ENCODE measurements at regions not wholly inside any gene's neighbourhood (a gene's known extent, or its start where the extent isn't known, plus 50 kb on each side); places are given as distances from the start of the nearest gene placed in this dataset.
"Not testable (repeated sequence)": the region's sequence is repeated elsewhere in the genome, so short reads cannot be mapped to it uniquely, and the experiment has no call there.

DNA sequence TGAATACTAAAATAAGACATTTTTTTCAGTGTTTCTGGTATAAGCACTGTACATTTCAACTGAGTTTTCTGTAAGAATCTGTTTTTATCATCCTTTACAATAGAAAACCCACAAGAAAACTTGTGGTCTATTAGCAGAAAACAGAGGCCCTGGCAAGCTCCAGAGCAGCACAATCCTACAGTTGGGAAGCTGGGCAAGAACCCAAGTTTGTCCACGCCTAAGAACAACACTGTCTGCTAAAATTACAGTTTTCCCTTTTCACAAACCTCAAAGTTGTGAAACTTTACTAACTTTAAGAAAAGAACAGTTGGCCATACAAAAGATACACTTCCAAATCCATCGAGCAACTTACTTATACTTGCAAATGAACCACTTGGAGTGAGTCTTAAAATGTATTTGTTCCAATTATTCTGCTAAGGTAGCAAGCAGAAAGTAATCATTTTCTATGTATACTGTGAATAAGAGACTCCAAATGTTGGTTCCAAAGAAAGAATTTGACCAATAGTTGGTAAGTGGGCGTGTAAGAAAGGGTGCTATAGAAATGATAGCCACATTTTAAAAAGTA, 982.0 kb upstream of the ARRDC3 start:
- peak in 3 of 56 donors; percentile 1 to 7 (median 4) for DNase-seq

DNA sequence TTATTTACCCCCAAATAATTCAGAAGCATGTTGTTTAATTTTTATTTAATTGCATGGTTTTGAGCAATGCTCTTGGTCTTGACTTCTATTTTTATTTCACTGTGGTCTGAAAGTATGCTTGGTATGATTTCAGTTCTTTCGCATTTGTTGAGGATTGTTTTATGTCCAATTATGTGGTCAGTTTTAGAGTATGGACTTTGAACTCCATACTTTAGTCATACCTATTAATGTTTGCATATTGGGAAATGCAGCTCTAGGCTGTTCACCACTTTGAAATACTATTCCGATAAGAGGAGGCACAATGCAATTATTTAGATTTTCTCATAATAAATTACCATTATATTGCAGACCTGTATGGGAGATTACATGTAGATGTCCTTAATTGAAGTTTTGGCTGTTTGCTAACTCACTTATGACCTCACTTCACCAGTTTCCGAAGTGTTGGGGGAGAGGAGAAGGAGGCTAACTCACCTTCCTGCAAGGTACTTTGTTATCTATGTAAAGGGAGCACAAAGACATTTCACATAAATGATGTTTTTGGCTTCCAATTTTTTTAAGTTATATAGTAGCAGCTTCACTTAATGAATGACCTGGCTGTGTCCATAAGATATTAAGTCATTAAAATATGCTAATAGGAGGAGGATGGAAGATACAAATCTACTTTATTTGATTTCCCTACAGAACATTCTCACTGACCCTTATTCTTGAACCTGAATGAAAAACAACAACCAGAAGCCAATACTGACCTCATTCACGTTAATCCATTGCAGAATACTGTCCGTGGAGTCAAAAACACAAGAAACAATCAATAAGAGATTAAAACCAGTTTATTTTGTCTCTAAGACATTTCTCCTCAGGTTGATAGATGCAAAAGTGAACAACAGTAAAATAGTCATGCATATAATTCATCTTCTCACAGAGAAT, 970.3 kb upstream of the ARRDC3 start:
- no peak for DNase-seq

DNA sequence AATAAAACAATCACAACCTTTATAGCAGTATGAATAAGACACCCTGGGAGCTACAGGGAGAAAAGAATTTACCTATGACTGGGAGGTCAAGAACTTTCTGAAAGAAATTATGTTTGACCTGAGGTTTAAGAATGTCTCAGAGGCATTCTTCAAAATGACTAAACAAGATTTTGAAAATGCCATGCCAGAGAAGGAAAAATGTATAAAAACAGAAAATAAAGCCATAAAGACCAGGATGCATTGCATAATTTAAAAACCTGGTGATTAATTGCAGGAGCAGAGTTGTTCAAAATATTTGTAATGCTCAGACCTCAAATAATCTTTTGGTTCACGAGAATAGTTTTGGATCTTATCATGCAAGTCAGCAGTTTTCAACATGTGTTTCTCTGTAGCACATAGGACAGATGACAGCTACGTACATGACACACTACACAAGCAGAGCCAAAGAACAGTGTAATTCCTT, 954.7 kb upstream of the ARRDC3 start:
- DNase-seq = no peak

DNA sequence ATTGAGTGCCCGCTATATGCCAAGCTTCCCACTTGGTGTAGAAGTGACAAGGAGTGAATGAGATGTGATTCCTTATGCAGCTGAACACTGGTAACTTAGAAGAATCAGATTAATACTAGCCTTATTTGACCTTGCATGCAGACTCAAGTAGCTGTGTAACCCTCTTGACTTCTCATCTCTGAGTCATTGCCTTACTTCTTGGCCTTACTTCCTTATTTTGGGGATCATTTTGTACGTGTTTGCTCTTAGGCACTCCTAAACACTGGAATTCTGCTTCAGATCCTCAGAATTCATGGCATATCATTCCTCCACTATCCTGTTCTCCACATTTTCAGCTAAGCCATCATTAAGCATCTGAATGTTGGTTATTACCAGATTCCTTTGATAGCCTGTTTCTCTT, 948.9 kb upstream of the ARRDC3 start:
- no peak for DNase-seq

DNA sequence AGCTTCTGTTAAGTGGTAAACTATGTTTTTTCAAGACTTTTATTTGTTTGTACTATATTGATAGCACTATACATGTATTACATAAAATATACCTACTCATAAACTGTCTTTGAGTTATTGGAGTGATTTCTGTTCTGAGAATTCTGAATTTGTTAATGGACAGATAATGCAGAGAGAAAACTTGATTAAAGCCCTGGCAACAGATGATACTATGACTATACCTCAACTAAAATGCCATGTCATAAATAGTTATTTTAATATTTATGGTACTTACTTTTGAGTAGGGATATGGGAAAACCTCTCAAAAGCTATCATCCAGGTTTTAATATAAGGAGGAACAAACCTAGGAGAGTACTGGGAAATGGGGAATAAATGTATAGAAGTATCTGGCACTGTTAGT, 947.2 kb upstream of the ARRDC3 start:
- no peak for DNase-seq

DNA sequence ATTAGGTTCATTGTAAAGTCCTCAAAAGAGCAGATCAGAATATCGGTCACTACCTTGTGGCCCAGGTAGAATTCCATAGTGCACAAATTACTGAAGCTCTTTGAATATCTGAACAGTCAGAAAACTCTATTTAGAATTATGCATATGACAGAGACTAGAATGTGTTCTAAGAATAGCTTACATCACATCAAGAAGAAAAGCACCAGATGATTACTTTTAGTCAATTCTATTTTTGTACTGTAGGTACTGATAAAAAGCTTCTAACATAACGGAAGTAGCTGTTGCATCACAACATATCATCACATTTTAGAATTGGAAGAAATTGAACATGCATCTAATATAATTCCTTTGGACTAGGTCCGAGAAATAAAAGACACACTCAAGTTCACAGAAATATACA, 946.6 kb upstream of the ARRDC3 start:
- DNase-seq = no peak

DNA sequence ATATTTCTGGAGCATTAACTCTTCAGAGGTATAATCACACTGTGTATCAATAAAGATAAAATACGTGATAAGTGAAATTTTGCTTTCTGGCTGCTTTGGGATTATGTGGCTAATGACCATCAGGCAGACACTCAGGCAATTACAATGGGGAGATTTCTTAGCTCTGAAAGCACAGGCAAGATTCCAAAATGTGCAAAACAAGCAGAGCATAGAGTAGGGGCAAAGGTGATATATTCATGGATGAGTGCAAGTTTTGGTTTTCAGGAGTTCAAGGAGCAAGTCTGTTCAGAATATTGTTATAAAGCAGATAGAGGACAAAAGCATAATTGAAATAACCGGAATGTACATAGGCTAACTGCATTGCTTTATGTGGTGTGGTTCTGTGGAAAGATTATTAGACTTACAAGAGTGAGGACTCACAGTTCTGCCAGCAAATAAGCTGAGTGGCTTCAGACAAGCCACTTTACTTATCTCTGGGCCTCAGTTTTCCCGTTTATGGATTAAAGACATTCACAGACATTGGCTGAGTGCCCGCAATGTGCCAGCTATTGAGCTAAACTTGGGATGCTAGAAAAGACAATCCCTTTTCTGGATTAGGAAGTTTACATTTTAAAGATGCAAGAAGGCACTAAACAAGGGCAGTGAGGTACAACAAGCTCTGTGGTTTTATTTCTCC, 945.6 kb upstream of the ARRDC3 start:
- no peak for DNase-seq

DNA sequence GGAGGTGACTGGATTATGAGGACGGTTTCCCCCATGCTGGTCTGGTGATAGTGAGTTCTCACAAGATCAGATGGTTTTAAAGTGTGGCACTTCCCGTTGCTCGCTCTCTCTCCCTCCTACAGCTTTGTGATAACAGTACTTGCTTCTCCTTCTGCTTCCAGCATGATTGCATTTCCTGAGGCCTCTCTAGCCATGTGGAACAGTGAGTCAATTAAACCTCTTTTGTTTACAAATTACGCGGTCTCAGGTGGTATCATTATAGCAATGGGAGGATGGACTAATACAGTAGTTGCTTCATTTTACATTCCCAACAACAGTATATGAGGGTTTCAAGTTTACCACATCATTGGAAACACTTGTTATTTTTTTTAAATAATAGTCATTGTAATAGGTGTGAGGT, 937.3 kb upstream of the ARRDC3 start:
- DNase-seq = no peak

DNA sequence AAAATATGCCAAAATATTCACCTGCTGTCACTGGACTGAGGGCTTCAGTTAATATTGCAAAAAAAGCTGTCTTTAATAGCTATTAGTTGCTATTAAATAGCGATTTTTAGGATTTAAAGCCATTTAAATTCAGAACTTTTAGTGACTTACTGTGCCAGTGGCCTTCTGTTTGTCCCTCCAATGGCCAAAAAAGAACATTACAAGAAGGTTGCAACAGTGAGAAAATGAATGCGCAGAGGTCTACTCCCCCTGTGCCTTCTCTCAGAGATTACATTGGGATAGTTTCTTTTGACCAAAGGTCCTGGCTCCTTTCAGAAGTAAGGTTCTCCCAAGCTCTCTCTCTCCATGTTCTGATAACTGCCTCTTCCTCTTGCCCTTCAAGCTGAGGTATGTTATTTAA, 930.3 kb upstream of the ARRDC3 start:
- no peak for DNase-seq

DNA sequence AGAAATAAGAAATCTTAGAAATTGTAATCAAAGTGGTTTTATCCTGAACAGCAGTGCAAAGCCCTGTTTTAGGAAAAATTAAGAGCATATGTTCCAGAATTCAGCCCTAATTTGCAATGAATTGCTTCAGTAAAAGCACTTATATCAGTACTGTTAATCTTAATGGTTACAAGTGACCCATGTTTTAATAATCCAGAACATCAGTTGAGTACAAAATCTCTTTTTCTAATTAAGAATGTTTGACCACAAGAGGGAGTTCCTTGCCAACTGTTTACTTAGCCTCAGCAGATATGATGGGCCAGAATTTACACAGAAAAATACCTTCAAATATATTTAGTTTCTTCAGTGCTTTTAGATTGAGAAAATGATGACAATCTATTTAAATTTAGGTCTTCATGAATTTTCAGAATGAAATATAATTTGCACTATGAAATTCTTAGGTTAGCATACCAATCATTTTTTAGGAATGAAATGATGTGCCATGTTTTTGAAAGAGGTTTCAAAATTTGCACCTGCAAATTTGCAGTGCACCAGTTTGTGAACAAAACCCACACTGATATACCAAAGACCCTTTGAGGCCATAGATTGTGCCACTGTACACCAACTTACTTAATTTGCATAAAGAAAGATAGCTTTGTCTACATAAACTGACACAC, 926.3 kb upstream of the ARRDC3 start:
- DNase-seq = no peak

DNA sequence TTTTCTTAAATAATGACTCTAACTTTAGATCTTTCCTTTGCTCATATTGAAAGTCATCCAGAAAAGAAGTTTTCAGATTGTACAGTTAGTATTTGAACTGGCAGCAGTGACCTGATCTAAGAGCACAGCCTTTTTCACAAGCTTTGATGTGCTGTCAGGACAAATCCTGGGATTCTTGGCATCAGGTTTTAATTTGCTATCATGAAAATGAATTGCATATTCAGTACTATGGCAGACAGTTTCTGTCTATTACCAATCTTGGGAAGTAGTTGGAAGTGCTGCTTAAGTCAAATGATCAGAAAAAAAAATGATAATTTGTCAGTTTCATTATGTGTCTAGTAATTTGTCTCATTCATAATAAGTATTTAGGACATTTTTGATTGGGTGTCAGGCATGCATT, 925.6 kb upstream of the ARRDC3 start:
- DNase-seq = no peak

DNA sequence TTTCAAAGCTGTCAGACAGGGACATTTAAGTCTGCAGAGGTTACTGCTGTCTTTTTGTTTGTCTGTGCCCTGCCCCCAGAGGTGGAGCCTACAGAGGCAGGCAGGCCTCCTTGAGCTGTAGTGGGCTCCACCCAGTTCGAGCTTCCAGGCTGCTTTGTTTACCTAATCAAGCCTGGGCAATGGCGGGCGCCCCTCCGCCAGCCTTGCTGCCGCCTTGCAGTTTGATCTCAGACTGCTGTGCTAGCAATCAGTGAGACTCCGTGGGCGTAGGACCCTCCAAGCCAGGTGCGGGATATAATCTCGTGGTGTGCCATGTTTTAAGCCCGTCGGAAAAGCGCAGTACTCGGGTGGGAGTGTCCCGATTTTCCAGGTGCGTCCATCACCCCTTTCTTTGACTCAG, 919.2 kb upstream of the ARRDC3 start:
- not testable (repeated sequence) for DNase-seq

DNA sequence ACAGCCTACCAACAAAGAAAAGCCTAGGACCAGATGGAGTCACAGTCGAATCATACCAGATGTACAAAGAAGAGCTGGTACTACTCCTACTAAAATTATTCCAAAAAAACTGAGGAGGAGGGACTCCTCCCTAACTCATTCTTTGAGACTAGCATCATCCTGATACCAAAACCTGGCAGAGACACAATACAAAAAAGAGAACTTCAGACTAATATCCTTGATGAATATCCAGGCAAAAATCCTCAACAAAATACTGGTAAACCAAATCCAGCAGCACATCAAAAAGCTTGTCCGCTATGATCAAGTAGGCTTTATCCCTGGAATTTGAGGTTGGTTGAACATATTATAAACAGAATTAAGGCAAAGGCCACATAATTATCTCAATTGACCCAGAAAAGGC, 900.4 kb upstream of the ARRDC3 start:
- no peak for DNase-seq

DNA sequence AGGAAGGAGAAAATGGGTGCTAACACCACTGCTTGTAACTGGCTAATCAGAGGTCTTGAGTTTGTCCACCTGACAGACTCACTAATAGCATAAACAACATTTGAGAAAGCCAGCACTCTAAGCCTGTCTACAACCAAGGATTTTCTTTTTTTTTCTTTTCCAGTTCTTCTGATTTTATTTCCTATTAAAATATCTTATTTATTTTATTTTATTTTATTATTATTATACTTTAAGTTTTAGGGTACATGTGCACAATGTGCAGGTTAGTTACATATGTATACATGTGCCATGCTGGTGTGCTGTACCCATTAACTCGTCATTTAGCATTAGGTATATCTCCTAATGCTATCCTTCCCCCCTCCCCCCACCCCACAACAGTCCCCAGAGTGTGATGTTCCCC, 888.6 kb upstream of the ARRDC3 start:
- DNase-seq = not testable (repeated sequence)

DNA sequence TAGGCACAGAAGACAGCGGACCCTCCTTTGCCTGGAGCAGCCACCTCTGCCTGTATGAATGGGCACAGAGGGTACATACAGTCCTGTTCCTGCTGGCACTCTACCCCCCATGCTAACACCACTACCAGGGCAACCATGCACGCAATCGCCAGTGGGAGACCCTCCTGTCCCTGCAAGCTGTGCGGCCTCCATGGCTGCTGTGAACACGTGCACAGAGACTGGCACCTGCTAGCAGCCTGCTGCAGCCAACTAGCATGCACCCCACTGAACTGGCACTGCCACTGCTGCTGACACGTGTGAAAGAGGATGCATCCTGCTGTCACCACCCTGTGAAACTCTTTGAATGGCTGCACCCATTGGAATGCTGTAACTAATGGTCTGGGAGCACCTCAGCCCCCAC, 885.2 kb upstream of the ARRDC3 start:
- no peak for DNase-seq

DNA sequence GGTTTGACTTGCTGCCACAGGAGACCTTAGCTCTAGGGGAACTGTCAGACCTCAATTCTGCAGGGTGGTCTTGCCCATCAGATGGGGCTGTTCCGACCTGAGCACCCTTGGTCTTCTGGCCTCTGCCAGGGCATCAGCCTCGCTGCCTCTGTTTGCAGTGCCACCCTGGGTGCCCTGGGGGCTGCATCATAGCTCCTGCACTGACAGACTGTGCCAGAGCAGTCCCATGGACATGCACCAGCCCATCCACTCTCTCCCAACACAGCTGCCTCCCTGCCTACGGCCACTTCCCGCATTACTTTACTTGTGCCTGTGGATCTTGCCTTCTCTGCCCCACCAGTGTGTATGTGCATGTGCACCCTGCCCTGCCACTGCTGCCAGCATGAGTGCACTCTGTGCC, 884.7 kb upstream of the ARRDC3 start:
- no peak for DNase-seq

DNA sequence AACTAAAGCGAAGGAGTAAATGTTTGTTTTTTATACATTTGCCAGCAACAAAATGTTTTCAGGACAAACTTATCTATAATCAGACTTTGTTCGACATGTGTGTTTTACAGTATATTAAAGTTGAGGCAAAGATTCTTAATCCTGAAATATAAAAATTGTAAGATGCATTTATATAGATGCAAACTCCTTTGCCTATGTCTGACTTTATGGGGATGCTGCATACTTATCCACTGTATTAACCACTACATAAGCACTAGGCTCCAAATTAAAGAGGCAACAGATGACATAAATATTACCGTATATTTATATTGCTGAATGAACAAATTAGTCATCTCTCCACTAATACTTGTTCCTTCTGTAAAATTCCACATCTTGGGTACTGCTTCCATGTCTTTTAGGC, 882.7 kb upstream of the ARRDC3 start:
- no peak for DNase-seq

DNA sequence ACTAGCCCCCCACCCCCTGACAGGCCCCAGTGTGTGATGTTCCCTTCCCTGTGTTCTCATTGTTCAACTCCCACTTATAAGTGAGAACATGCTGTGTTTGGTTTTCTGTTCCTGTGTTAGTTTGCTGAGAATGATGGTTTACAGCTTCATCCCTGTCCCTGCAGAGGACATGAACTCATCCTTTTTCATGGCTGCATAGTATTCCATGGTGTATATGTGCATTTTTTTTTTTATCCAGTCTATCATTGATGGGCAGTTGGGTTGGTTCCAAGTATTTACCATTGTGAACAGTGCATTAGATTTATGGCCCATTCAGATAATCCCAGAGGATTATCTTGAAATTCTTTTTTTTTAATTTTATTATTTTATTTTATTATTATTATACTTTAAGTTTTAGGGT, 872.5 kb upstream of the ARRDC3 start:
- not testable (repeated sequence) for DNase-seq

DNA sequence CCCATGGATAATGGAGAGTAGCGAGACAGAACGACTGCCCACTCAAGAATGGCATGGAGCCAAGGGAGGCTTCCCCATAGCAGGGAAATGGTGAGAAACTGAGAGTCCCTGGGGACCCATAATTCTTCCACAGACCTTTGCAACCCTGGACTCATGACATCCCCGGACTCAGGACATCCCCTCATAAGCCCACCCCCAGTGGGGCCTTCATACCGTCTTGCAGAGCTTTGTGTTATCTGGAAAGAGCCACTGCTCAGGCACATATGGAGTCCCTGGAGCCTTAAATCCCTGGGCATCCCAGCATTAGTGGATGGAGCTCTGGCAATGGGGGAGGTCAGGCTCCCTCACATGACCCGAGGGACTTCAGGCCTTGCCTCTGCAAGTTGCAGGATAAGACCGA, 865.4 kb upstream of the ARRDC3 start:
- no peak for DNase-seq

DNA sequence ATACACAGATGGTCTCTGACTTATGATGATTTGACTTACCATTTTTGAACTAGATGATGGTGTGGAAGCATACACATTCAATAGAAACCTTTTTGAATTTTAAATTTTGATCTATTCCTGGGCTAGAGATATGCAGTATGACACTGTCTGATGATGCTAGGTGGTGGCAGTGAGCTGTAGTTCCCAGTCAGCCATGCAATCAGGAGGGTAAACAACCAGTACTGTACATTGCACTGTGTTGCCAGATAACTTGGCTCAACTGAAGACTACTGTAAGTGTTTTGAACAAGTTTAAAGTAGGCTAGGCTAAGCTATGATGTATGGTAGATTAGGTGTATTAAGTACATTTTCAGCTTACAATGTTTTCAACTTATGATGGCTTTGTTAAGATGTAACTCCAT, 859.1 kb upstream of the ARRDC3 start:
- DNase-seq = no peak

DNA sequence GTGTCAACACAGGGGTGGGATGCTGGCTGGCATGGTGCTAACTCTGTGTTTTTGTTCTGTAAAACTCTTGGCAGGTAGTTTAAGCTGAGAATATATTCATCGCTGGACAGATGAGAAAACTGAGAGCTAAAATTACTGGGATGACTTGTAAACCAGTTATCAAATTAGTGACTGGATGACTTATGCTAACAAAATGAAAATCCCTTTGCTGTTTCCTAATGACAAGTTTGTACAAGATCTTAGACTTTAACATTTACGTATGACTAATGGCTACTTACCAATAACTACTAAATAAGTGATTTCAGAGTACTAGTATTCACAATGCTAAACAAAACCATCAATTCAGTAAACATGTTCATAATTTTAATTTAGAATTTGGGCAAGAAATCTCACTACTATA, 854.8 kb upstream of the ARRDC3 start:
- no peak for DNase-seq

DNA sequence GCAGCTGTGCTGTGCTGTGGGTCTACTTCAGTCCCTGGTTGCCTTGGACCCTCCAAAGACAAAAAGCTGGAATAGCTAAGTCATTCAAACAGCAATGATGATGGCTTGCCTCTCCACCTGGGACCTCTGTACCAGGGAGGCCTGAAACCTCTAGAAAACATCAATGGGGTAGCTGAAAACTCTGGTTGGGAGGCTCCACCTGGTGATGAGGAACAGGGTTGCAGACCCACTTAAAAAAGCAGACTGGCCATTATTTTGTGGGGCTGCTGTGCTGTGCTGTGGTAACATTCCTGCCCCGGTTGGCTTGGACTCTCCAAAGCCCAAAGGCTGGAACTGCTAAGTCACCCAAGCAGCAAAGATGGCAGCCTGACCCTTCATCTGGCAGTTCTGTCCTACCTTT, 839.3 kb upstream of the ARRDC3 start:
- no peak for DNase-seq

Measured in amygdala (tissue), 56 donors.